ENCODE measurements at regions not wholly inside any gene's neighbourhood (a gene's known extent, or its start where the extent isn't known, plus 50 kb on each side); places are given as distances from the start of the nearest gene placed in this dataset.

DNA sequence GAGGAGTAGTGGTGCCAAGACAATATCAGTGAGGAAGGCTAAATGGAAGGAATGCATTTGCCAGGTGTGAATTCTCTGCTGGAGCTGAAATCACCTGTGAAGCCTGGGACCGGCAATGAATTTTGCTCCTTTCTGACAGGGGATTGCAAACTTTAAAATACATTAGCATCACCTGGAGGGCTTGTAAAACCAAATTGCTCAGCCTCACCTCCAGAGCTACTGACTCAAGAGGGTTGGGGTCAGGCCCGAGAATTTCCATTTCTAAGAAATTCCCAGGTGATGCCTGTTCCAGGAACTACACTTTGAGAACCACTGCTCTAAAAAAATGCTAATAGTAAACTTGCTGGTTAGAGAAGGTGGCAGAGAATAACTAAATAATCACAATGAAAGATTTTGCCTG is 445.6 kb upstream of the RBMS3 start:
- DNase-seq = no peak

DNA sequence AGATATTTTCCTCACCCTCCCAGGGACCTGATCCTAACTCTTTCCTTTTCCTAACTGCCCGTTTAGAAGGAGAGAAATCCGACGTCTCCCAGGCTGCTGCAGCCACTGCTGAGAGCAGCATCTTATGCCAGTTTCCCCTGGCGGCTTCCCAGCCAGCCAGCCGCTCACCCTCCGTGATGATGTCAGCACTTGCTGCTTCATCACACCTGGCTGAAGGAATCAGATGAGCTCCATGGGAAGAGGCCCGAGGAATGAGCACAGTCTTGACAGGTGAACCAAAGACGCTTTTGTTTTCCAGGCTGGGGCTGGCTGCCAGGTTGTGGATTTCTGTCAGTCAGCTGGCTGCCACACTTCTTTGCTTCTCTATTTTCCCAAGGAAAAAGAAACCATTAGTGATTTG is 445.1 kb upstream of the RBMS3 start:
- no peak for DNase-seq

DNA sequence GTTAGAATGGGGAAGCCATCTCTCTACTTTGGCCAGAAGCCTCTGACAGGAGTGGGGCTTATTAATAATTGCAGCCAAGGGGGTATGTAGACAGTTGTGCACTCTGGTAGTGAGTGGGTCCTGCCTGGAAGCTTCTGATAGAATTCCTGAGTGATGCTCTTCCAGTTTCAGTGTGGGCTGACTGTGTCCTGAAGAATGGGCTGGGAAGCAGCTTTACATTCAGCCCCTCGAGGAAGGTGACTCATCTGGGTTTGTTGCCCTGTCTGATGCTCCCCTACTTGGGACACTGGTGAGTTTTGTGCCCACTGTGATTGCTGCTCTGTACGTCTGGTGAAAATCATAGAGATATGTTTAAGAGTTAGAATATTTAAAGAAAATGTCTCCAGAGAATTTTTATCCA is 444.7 kb upstream of the RBMS3 start:
- no peak for DNase-seq

DNA sequence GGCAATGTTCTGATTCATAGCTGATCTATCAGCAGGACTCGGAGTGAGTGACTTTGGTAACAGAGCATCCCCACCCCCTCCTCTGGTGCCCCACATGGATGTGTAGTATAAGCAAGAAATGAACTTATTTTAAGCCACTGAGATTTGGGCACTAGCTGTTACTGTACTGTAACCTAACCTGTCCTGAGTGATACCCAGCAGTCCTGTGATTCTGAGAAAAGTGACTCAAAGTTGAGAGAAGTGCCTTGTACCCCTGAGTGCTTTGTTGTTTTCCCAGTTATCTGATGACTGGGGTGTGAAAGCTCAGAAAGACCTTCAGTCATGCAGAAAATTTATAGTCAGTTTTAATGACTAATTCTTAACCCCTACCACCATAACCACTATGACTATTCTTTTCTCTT is 439.9 kb upstream of the RBMS3 start:
- no peak for DNase-seq

DNA sequence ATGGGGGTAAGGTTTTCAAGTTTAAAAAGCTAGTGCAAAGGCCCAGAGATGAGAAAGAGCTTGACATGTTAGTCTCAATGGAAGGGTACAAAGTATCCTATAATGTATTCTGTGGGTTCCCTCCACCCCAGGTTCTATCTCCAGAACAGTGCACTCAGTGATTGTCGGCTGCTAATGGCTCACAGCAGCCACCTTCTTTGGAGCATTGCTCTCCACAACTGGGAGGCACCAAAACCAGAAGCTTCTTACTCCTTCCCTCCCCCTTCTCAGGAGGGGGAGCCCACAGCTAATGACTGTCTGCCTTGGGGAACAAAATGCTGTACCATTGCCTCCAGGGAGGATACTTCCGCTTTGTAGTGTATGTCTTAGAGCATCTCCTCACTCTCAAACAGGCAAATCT is 439.4 kb upstream of the RBMS3 start:
- no peak for DNase-seq

DNA sequence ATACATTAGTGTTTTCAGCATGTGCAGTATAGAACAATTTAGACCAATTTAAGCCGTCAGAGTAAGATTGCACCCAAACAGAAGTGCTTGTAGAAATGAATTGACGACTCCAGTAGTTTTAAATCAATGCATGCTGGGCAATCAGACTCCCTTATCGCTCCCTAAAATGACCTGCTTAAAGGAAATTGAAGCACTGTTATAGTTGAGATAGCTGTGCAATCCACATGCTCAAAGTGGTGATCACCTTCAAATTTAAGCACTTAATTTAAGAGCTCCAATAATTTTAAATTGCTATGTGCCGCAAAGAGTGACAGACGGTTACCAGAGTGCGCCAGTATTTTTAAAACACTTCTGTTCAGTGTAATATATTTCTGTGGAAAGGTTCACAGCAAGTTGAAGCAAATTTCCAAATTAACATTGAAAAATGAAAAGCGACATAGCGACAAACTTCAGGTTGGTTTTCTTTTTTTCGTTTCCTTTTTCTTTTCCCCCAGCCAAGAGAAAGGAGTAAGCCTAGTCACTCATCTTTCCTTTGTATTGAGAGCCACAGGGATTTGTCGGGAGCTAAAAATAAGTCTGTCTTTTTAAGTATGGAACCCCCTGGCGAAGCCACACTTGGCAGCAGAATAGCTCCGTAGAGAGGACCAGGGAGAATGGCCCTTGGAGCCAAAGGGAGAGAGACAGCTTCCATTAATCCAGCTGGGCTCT is 436.4 kb upstream of the RBMS3 start:
- no peak for DNase-seq

DNA sequence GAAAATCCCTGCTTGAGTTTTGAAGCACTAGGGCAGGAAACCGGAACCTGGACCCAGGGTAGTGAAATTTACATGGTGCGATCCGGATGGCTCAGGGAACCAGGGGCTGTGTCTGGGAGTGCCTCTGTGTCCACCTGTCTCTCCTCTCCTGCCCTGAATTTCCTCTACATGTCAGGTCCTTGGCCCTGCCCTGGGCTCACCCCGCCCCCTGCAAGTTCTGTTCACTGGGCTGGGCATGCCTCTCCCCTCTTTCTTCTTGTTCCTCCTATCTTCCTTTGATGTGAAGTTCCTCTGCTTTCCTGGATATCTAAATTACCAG is 435.9 kb upstream of the RBMS3 start:
- DNase-seq = no peak

DNA sequence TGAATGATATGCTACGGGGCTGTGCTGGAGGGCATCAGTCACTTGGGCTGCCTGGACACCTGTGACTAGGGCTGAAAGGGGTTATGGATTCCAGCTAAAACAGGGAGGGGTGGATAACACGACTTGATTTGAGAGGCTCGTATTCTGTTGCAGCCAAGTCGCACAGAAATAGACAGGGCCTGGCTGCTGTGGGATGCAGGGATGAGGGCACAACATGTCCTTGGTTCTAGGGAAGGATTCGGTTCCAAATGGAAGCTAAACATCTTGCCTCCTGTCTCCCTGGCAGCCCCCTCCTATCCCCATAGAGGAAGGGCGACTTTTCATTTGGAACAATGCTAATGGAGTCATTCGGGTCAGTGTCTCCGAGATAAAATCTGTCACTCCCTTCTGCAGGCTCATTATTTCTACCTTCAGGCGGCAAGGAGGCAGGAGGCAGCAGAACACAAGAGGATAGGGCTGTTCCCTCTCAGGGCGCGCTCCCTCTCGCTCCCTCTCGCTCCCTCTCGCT is 433.8 kb upstream of the RBMS3 start:
- DNase-seq = no peak

DNA sequence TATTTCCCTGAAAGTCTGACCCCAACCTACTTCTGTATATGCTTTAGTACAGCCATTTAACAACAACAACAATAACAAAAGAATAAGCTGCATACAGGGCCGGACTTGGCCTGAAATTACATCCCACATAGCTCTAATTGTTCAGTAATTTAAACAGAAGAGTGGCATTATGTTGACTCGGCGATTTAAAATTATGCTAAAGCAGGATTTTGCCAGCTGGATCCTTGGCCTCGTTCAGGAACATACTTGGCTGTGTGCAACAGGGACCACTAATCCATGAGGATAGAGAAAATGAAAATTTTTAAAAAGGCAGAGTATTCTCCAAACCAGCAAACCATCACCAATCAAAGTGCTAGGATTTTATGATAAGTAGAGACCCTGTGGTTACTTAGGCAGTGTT is 433.1 kb upstream of the RBMS3 start:
- DNase-seq = no peak

DNA sequence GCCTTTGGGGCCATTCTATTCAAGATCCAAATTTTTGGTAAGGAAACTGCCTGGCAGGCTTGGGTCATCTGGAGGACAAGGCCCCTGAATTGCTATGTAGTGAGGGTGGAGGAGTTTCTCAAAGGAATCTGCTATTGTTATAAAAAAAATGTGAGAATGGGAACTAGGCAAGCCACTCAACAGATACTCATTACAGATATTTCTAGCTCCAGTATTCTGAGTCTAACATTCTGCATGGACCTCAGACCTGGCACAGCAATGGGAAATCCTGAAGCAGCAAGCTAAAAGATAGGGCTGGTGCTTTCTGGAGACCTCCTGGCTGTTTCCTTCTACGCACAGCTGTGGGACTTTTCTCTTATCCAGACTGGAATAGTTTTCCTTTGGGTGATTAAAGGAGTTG is 430.7 kb upstream of the RBMS3 start:
- DNase-seq = no peak

DNA sequence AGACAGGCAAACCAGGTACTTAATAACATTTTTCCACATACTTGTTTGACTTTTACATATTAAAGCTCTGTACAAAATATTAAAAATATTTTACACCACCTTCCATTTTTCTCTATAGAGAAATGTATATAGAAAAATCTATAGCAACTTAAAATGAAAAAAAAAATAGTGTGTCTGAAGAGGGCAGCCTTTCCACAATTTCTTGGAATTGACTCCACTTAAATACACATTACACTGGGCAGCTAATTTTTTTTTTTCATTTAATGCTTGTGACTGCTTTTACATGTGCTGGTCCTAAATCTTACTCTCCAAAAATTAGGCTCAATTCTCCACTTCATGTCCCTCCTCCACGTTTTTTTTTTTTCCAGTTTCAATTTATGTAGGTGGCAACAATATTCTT is 427.0 kb upstream of the RBMS3 start:
- DNase-seq = no peak

DNA sequence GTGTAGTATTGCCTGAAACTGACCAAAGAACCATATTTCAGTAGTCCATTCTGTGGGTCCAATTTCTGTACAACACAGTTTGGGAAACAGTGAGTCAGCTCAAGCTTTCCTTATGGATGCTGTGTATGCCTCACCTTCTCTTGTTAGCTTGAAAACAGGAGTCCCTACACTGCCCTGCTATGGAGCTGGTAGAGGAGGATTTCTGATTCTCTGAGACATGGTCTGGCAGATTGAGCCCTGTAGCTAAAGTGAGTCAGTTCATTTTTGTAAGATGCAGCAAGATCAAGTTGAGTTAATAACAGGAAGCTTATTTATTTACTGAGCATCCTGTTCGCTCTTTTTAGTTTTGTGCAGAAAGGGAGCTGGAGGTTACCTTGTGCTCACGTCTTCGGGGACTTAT is 424.1 kb upstream of the RBMS3 start:
- DNase-seq = no peak

DNA sequence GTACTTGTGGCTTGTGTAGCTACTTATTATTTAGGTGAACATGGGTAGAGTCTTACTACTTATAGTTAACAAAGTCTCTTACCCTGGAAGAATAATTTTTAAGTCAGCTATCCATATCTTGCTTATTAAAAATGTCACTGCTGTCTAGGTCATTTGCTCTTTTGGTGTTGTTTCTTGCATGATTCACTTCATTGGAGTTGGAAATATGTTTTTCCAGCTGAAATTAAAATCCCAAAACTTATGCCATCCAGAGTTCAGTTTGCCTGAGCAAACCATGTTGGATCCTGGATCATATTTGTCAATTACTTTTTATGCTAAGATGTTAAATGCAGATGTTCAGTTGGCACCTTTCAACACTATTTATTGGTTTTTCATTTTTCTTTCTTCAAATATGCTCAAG is 421.0 kb upstream of the RBMS3 start:
- DNase-seq = no peak

DNA sequence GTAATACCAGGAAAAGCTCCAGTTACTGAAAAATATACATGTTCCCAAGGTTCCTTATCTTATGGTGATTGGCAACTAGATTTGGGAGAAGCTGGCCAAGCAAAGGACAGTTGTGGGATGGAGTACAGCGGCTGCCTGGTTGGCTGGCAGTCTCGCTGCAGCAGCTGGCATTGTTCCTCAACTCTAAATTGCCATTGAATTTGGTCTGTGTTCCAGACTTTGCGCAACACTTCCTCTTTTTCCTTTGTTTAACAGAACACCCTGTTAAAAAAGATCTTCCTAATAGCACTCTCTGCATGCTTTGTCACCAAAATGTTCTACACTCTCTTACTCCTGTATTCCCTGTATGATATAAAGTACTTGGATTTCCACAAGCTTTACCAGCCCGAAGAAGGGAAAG is 420.6 kb upstream of the RBMS3 start:
- DNase-seq = no peak

DNA sequence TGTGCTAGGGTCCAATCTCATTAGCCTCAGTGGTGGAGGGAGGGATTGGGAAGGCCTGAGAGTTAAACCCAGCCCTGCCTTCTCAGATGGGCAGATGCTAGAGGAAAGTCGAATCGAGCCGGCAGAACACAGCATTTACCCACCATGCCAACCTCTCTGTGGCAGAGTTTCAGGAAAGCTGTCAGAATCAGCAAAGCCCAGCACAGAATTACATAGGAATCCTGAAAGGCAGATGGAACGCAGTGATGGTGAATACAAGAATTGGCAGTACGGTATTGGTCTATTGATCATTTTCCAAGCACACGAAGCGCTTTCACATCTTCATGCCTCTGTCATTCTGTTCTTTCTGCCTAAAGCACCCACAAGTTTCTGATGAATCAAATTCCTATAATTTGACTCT is 417.7 kb upstream of the RBMS3 start:
- no peak for DNase-seq

DNA sequence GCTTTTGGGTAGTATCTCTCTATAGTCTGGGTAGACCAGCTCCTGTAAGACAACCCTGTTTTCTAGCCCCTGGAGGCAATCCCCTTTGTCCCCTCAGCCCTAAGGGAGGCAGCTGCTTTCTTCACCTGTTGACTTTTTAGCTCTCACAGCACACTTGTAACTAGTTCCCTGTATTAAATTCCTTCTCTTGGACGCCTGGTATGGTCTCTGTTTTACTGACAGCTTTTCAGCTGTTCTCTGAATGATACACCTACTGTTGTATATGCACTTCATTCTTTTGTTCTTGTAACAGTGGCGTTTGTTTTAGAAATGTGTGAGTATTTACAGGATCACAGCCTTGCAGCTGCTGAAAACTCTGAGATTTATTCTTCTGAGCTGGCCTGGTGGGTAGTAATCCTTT is 413.0 kb upstream of the RBMS3 start:
- no peak for DNase-seq

DNA sequence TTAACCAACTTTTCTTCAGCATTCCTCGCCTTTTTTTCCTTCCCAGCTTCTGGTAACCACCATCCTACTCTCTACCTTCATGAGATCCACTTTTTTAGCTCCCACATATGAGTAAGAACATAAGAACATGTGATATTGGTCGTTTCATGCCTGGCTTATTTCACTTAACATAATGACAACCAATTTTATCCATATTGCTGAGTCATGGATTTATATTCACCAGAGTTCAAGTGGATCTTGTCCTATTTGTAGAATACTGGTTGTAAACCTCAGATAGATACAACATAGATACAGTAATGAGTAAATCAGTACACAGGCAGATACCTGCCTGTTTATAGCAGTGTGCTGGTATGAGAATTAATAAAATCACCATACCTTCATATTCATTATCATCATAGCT is 412.0 kb upstream of the RBMS3 start:
- DNase-seq = no peak

DNA sequence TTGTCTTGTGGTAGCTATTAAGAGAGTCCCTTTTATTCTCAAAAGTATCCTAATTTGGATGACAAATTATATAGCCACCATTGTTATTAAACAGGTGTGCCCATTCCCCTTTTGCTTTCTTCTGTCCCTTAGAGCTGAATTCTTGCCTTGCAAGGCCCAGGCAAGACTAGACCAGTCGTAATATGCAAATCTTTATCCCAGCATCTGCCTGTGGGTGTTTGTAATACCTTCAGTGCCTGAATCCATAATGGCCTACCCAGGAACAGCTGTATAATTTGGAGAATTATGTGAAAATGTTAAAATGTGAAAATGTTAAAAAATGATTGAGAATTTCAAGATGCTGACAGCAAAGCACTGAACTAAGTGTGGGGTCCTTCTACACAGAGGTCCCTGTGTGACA is 403.0 kb upstream of the RBMS3 start:
- DNase-seq = no peak

DNA sequence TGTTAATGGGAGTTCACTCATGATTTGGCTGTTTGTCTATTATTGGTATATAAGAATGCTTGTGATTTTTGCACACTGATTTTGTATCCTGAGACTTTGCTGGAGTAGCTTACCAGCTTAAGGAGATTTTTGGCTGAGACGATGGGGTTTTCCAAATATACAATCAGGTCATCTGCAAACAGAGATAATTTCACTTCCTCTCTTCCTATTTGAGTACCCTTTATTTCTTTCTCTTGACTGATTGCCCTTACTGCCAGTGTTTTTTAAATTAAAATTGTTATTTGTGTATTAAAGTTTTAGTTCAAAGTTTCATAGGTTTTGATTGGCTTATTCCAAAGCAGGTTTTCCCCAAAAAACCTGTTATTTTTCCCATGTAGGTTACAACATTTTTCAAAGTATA is 390.5 kb upstream of the RBMS3 start:
- DNase-seq = no peak

DNA sequence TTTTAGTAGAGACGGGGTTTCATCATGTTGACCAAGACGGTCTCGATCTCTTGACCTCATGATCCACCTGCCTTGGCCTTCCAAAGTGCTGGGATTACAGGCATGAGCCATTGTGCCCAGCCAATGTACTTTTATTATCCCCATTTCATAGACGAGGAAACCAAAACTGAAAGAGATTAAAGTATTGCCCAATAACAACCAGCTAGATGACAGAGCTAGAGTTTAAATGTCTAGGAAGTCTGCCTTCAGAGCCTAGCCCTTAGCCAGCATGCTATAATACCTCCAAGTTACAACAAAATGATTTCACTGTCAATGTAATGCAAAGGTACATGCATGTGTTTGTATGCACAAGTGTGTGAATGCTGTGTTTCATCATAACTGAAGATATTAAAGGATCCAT is 389.4 kb upstream of the RBMS3 start:
- DNase-seq = no peak

DNA sequence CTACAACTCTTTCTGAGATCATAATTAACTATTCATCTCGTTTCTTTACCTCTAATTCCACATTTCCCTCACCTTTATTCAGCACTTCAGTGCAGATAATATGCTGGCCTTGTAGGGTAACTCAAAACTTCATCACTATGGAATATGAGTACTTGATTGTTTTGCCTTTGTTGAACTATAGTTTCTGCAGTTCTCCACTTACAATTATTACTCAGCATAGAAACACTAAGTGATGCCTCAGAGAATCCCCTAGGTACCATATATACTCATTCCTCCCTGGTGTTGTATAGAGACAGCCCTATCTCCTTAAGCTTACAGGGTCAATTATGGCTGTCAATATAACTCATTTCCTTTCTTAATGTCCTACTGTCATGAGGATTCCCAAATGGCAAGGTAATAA is 380.6 kb upstream of the RBMS3 start:
- DNase-seq = no peak

DNA sequence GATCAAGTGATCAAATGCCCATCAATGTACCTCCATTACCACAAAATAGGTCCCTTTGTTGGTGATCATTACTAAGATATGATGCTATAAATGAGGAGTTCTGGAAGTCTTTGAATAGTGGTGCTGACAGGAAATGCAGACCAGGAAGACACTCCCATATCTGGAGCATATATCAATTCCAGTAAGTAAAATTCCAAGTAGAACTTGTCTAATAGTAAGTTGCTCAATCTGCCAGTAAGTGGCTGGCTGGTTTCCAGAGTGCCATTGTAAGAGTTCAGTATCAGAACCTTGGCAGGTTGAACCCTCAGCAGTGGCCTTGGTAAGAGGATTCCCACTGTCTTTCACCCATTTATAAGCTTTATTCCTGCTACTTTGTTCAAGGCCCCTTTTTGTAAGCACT is 379.9 kb upstream of the RBMS3 start:
- no peak for DNase-seq

DNA sequence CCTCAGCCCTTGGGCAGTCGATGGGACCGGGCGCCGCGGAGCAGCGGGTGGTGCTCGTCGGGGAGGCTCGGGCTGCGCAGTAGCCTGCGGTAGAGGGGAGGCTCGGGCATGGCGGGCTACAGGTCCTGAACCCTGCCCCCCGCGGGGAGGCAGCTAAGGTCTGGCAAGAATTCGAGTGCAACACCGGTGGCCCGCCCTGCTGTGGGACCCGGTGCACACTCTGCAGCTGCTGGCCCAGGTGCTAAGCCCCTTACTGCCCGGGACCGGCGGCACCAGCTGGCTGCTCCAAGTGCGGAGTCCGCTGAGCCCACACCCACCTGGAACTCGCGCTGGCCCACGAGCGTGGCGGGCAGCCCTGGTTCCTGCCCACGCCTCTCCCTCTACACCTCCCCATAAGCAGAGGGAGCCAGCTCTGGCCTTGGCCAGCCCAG is 377.7 kb upstream of the RBMS3 start:
- no peak for DNase-seq

DNA sequence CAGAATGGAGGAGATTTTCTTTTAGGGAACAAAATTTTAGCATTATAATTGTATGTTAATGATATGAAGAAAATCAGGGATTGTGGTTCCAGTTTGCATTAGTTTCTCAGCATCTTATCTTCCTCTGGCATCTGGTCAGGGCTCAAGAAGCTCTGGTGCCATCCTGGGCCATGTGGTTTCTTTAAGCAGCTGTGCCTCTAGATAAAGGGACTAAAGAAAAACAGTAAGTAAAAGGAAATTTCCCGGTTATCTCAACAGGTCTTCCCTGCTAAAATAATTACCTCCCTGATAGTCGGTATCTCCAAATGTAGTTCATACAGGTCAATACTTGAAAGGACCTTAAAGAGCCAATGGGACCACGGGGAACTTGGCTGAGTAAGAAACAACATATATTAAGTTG is 375.1 kb upstream of the RBMS3 start:
- DNase-seq = no peak

DNA sequence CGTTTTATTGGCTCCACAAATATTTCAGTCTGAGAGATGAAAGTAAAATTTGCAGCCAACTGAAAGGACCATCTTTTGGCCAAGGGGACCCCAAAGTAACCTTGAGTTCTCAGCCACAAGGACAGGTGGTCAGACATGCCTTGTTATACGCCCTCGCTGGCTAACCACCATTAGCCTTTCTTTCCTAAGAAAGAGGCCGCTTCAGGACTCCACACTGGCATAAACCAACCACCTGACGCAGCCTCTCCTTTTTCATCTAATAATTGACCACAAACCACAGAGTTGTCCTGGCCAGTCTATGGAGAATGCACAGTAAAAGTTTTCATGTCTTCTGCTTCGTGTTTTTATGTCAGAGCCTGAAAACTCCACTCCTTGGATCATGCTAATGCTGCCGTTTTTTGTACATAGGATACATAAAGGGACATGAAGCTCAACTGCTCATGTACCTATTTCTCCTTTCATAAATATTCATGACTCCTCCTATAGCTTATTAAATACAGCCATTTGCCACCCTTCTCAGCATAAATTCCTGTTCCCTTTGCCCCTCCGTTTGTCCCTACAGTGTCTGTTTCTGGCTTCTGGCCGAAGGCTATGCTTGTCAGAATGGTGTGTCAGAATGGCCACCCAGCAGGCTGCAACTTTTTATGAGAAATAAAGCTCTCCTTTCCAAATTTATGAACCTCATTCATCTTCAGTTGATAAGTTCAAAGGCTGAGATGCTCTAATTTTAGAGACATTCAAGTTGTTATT is 374.1 kb upstream of the RBMS3 start:
- DNase-seq = no peak

Measured in stimulated activated CD4-positive, alpha-beta T cell treated with anti-CD3 and anti-CD28 coated beads, Interleukin-12 subunit alpha, Interleukin-12 subunit beta, amount 100 ng/mL, for 4 hours (primary cell).